ENCODE measurements at regions not wholly inside any gene's neighbourhood (a gene's known extent, or its start where the extent isn't known, plus 50 kb on each side); places are given as distances from the start of the nearest gene placed in this dataset.
"Not testable (repeated sequence)": the region's sequence is repeated elsewhere in the genome, so short reads cannot be mapped to it uniquely, and the experiment has no call there.

DNA sequence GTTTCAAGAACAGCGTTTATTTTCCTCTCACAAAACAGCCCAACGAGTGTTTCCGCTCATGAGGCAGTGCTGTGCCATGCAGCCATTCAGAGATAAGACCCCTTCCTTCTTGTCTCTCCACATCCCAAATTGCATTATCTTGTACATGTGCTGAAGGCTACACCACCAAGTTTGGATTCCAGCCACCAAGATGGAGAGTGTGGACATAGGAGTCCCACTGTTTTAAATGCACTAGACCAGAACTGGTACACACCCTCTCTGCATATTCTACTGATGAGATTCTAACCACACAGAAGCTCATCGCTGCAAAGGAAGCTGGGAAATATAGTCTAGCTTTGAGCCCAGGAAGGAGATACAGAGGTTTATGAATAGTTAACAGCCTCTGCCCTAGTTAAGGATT lies 509.4 kb downstream of the NFIB start:
- TF ChIP-seq CTCF (IDR thresholded peaks at IDR 0.05; ENCODE audit: partially characterized antibody, unreplicated experiment), result no peak
- DNase-seq, result no peak
- Mint-ChIP-seq H3K9me3 (ENCODE audit: unreplicated experiment) (no peaks in the 10 kb centered on the region), H3K27ac (ENCODE audit: unreplicated experiment) (no peak overlapping the region), H3K36me3 (ENCODE audit: unreplicated experiment) (no peaks in the 10 kb centered on the region), H3K4me1 (ENCODE audit: low read depth, unreplicated experiment) (no peaks in the 10 kb centered on the region), H3K27me3 (ENCODE audit: unreplicated experiment) (no peaks in the 10 kb centered on the region), H3K4me3 (ENCODE audit: unreplicated experiment) (no peak overlapping the region)

DNA sequence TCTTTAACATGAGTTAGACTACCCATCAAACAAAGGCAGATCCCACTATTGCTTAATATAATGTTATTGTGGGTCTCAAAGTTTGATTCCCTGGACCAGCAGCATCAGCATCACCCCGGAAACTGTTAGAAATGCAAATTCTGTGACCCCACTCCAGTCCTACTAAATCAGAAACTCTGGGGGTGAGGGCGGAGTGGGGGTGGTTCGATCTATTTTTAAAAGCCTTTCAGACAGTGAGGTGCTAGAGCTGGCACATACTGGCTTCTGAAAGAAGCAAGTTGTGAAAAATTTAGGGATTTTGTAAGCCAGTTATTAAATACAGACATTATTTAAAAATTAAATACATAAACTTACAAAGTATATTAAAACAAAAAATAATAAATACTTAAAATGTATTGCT lies 513.2 kb downstream of the NFIB start:
- Mint-ChIP-seq H3K27ac (ENCODE audit: unreplicated experiment) (no peak overlapping the region), H3K27me3 (ENCODE audit: unreplicated experiment) (peaks cover 4% of the 10 kb centered on the region), H3K36me3 (ENCODE audit: unreplicated experiment) (no peaks in the 10 kb centered on the region), H3K4me3 (ENCODE audit: unreplicated experiment) (no peak overlapping the region), H3K9me3 (ENCODE audit: unreplicated experiment) (no peaks in the 10 kb centered on the region), H3K4me1 (ENCODE audit: low read depth, unreplicated experiment) (no peaks in the 10 kb centered on the region)
- DNase-seq, result no peak
- no peak for TF ChIP-seq CTCF (IDR thresholded peaks at IDR 0.05; ENCODE audit: partially characterized antibody, unreplicated experiment)

GRCh38 chr9:13797701-13798100 lies 516.2 kb downstream of the NFIB start:
- DNase-seq; H3K27me3 Mint-ChIP-seq (ENCODE audit: unreplicated experiment); H3K27ac Mint-ChIP-seq (ENCODE audit: unreplicated experiment); H3K4me3 Mint-ChIP-seq (ENCODE audit: unreplicated experiment); H3K36me3 Mint-ChIP-seq (ENCODE audit: unreplicated experiment); H3K4me1 Mint-ChIP-seq (ENCODE audit: low read depth, unreplicated experiment); H3K9me3 Mint-ChIP-seq (ENCODE audit: unreplicated experiment): not testable (repeated sequence)

DNA sequence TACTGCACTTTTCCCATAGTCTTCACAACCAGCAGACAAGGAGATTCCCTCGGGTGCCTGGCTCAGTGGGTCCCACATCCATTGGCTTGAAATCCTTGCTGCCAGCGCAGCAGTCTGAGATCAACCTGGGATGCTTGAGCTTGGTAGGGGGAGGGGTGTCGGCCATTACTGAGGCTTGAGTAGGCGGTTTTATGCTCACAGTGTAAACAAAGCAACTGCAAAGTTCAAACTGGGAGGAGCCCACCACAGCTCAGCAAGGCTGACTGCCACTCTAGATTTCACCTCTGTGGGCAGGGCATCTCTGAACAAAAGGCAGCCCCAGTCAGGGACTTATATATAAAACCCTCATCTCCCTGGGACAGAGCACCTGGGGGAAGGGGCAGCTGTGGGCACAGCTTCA lies 512.3 kb upstream of the MPDZ start:
- Mint-ChIP-seq H3K27me3 (ENCODE audit: unreplicated experiment) (no peaks in the 10 kb centered on the region), H3K4me1 (ENCODE audit: low read depth, unreplicated experiment) (peaks cover 4% of the 10 kb centered on the region), H3K9me3 (ENCODE audit: unreplicated experiment) (no peaks in the 10 kb centered on the region), H3K4me3 (ENCODE audit: unreplicated experiment) (no peak overlapping the region), H3K27ac (ENCODE audit: unreplicated experiment) (no peak overlapping the region), H3K36me3 (ENCODE audit: unreplicated experiment) (no peaks in the 10 kb centered on the region)
- no peak for TF ChIP-seq CTCF (IDR thresholded peaks at IDR 0.05; ENCODE audit: partially characterized antibody, unreplicated experiment)
- no peak for DNase-seq

GRCh38 chr9:13790055-13790454 lies 510.6 kb upstream of the MPDZ start:
- no peak for TF ChIP-seq CTCF (IDR thresholded peaks at IDR 0.05; ENCODE audit: partially characterized antibody, unreplicated experiment)
- H3K4me1 Mint-ChIP-seq (ENCODE audit: low read depth, unreplicated experiment), result peaks cover 4% of the 10 kb centered on the region
- no peak overlapping the region for H3K27ac Mint-ChIP-seq (ENCODE audit: unreplicated experiment)
- no peaks in the 10 kb centered on the region for H3K27me3 Mint-ChIP-seq (ENCODE audit: unreplicated experiment)
- H3K36me3 Mint-ChIP-seq (ENCODE audit: unreplicated experiment), result no peaks in the 10 kb centered on the region
- H3K4me3 Mint-ChIP-seq (ENCODE audit: unreplicated experiment), result no peak overlapping the region
- DNase-seq, result no peak
- no peaks in the 10 kb centered on the region for H3K9me3 Mint-ChIP-seq (ENCODE audit: unreplicated experiment)
